ENCODE measurements at regions not wholly inside any gene's neighbourhood (a gene's known extent, or its start where the extent isn't known, plus 50 kb on each side); places are given as distances from the start of the nearest gene placed in this dataset.

GRCh38 chr13:106100171-106100919 lies 435.1 kb downstream of the EFNB2 start:
- ChIA-PET CTCF (no interaction called here), POLR2A (no interaction called here)
- H3K27me3 ChIP-seq (ENCODE audit: control insufficient read depth, insufficient read depth, low read length): no peaks in the 10 kb centered on the region
- H3K4me3 ChIP-seq (ENCODE audit: low read depth, low read length): no peak overlapping the region
- DNase-seq (ENCODE audit: low read depth): no peak
- TF ChIP-seq CTCF (IDR thresholded peaks at IDR 0.05; ENCODE audit: insufficient read depth, low read depth, low read length): no peak
- H3K36me3 ChIP-seq (ENCODE audit: control insufficient read depth, insufficient read depth, low read length): no peaks in the 10 kb centered on the region

GRCh38 chr13:106099765-106100164 lies 435.7 kb downstream of the EFNB2 start:
- ChIA-PET POLR2A (no interaction called here), CTCF (no interaction called here)
- no peak overlapping the region for H3K4me3 ChIP-seq (ENCODE audit: low read depth, low read length)

GRCh38 chr13:106098778-106099177 lies 436.7 kb downstream of the EFNB2 start:
- no peak for DNase-seq (ENCODE audit: low read depth)
- TF ChIP-seq CTCF (IDR thresholded peaks at IDR 0.05; ENCODE audit: insufficient read depth, low read depth, low read length): no peak
- POLR2A ChIA-PET: no interaction called here
- Histone ChIP-seq H3K4me3 (ENCODE audit: low read depth, low read length) (no peak overlapping the region), H3K36me3 (ENCODE audit: control insufficient read depth, insufficient read depth, low read length) (no peaks in the 10 kb centered on the region), H3K27me3 (ENCODE audit: control insufficient read depth, insufficient read depth, low read length) (no peaks in the 10 kb centered on the region)
- CTCF ChIA-PET: no interaction called here

More at GRCh38 chr13:106099765-106100164, 435.7 kb downstream of the EFNB2 start:
- Histone ChIP-seq H3K36me3 (ENCODE audit: control insufficient read depth, insufficient read depth, low read length) (no peaks in the 10 kb centered on the region), H3K27me3 (ENCODE audit: control insufficient read depth, insufficient read depth, low read length) (no peaks in the 10 kb centered on the region)
- no peak for DNase-seq (ENCODE audit: low read depth)
- no peak for TF ChIP-seq CTCF (IDR thresholded peaks at IDR 0.05; ENCODE audit: insufficient read depth, low read depth, low read length)

DNA sequence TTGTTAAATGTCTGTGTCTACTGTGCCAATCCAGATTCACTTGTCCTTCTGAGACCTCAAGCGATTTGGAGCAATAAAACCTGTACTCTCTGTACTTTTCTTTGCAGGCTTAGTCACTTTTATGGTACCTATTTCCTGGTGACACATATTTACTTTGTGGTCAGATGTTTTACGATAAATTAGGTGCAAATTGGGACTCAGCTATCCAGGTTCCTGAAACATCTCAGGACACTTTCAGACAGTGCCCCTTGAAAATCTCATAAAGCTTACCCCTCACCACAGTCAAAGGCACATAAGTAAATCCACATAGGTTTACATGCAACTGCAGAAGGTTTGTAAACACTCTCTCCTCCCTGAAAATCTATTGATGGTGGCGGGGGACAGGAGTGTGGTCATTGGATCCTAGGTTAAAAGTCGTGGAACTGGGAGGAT lies 438.8 kb downstream of the EFNB2 start:
- POLR2A ChIA-PET: no interaction called here
- Histone ChIP-seq H3K36me3 (ENCODE audit: control insufficient read depth, insufficient read depth, low read length) (no peaks in the 10 kb centered on the region), H3K4me3 (ENCODE audit: low read depth, low read length) (no peak overlapping the region), H3K27me3 (ENCODE audit: control insufficient read depth, insufficient read depth, low read length) (no peaks in the 10 kb centered on the region)
- CTCF ChIA-PET: no interaction called here
- no peak for TF ChIP-seq CTCF (IDR thresholded peaks at IDR 0.05; ENCODE audit: insufficient read depth, low read depth, low read length)
- no peak for DNase-seq (ENCODE audit: low read depth)

GRCh38 chr13:106095919-106096318 lies 439.5 kb downstream of the EFNB2 start:
- Histone ChIP-seq H3K4me3 (ENCODE audit: low read depth, low read length) (no peak overlapping the region), H3K36me3 (ENCODE audit: control insufficient read depth, insufficient read depth, low read length) (no peaks in the 10 kb centered on the region), H3K27me3 (ENCODE audit: control insufficient read depth, insufficient read depth, low read length) (no peaks in the 10 kb centered on the region)
- ChIA-PET POLR2A (no interaction called here), CTCF (no interaction called here)
- TF ChIP-seq CTCF (IDR thresholded peaks at IDR 0.05; ENCODE audit: insufficient read depth, low read depth, low read length): no peak
- DNase-seq (ENCODE audit: low read depth): no peak

Measured in BJ (cell line).